Transverse colon (tissue), 4 donors: ENCODE measurements at regions not wholly inside any gene's neighbourhood (a gene's known extent, or its start where the extent isn't known, plus 50 kb on each side); places are given as distances from the start of the nearest gene placed in this dataset.

Experiments
- DNase-seq: peaks from one replicate; pipeline ENCODE4 v3.0.0-alpha.2; 2019
- H3K27ac ChIP-seq, 4 donors: fragments of 200-600 bp; sonication (generic); 2 replicates each; pipeline ENCODE4 v1.5.1; 2016 to 2018; ENCODE audit warnings: inconsistent platforms in 4 of 4
- H3K27me3 ChIP-seq: fragments of 200-600 bp; sonication (generic); 2 replicates; pipeline ENCODE4 v1.5.1; 2017; ENCODE audit warnings: inconsistent platforms
- H3K36me3 ChIP-seq, 4 donors: fragments of 200-600 bp; sonication (generic); 2 replicates each; pipeline ENCODE4 v1.5.1; 2017 to 2019; ENCODE audit warnings: inconsistent platforms in 4 of 4
- H3K4me1 ChIP-seq, 4 donors: fragments of 200-600 bp; sonication (generic); 2 replicates each; pipeline ENCODE4 v1.5.1; 2017 to 2020; ENCODE audit warnings: inconsistent platforms in 4 of 4
- H3K4me3 ChIP-seq, 4 donors: fragments of 200-600 bp; sonication (generic); 1 replicate in 1 of 4; 2 replicates in 3 of 4; pipeline versions ENCODE4 v1.5.1 to v1.6.1; 2017 to 2019; ENCODE audit warnings: inconsistent platforms in 4 of 4
- H3K9me3 ChIP-seq, 2 donors: fragments of 200-600 bp; sonication (generic); 2 replicates each; pipeline ENCODE4 v1.5.1; 2017 to 2019; ENCODE audit warnings: inconsistent platforms in 2 of 2
- EP300 ChIP-seq: sonication (generic); formaldehyde crosslinking; IDR thresholded peaks from one replicate; pipeline ENCODE4 v1.6.1; 2017; ENCODE audit warnings: antibody characterized with exemption, low read depth
- POLR2A ChIP-seq: fragments of 450-650 bp; IDR thresholded peaks from one replicate; pipeline ENCODE4 v1.6.1; 2016; ENCODE audit warnings: antibody characterized with exemption, mild to moderate bottlenecking, moderate library complexity
- POLR2AphosphoS5 ChIP-seq, 3 donors: sonication (generic); formaldehyde crosslinking; IDR thresholded peaks; one replicate each; pipeline ENCODE4 v1.6.1; 2016; ENCODE audit warnings: antibody characterized with exemption in 3 of 3
- WGBS, 2 donors: methylation state at CpG; one replicate each; pipeline ENCODE4 v1.1.5; 2018; ENCODE audit warnings: low coverage in 1 of 2; 5-methylcytosine and 5-hydroxymethylcytosine counted together
- in situ Hi-C, 4 donors: fragments of 200-750 bp; cut with MboI; loops; one replicate each; pipeline versions ENCODE4 v1.15.0 to v1.15.1; 2017; ENCODE audit warnings: low sequenced_read_pairs in 3 of 4, low pct_ligation_motif_present in 1 of 4, low pct_unique_long_range_greater_than_20kb in 1 of 4
- intact Hi-C: fragments of 100-400 bp; cut with DNase I; formaldehyde crosslinking; loops from one replicate; pipeline ENCODE4 v1.15.1; 2023; ENCODE audit warnings: low total_unique reads
- TF ChIP-seq, protein P1 (sequence below), 5 experiments: fragments of 200-600 bp in 3 of 5; fragments of 450-650 bp in 2 of 5; sonication (generic) in 3 of 5; IDR thresholded peaks; 1 replicate in 2 of 5; 2 replicates in 3 of 5; pipeline ENCODE4 v1.5.1; 2016 to 2017; ENCODE audit warnings: antibody characterized with exemption in 5 of 5, inconsistent platforms in 3 of 5, mild to moderate bottlenecking in 2 of 5, moderate library complexity in 1 of 5

DNA sequence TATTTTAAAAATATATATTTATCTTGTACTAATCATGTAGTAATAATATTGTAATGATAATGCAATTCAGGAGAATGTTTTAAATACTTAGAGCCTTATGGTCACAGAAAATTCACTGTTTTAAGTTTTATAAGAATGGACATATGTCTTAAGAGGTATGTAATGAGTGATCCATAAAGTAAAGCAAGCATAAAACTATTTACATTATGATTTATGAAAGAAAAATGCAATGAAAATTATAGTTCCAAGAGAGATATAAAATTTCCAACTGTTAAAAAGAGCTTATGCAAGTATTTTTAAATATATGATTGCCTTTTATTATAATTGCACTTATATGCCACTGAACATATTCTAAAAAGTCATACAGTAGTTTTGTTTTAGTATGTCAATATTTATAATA lies 157.5 kb upstream of the TARS1 start:
- H3K36me3 ChIP-seq: no peaks in the 10 kb centered on the region
- H3K9me3 ChIP-seq: no peaks in the 10 kb centered on the region
- no peak overlapping the region for H3K4me3 ChIP-seq
- TF ChIP-seq POLR2AphosphoS5 (IDR thresholded peaks at IDR 0.05) (no peak), POLR2A (no peak), EP300 (no peak)
- TF ChIP-seq, protein P1, sequence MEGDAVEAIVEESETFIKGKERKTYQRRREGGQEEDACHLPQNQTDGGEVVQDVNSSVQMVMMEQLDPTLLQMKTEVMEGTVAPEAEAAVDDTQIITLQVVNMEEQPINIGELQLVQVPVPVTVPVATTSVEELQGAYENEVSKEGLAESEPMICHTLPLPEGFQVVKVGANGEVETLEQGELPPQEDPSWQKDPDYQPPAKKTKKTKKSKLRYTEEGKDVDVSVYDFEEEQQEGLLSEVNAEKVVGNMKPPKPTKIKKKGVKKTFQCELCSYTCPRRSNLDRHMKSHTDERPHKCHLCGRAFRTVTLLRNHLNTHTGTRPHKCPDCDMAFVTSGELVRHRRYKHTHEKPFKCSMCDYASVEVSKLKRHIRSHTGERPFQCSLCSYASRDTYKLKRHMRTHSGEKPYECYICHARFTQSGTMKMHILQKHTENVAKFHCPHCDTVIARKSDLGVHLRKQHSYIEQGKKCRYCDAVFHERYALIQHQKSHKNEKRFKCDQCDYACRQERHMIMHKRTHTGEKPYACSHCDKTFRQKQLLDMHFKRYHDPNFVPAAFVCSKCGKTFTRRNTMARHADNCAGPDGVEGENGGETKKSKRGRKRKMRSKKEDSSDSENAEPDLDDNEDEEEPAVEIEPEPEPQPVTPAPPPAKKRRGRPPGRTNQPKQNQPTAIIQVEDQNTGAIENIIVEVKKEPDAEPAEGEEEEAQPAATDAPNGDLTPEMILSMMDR (IDR thresholded peaks at IDR 0.05): no peak
- no peaks in the 10 kb centered on the region for H3K27me3 ChIP-seq
- no peak overlapping the region for H3K27ac ChIP-seq
- H3K4me1 ChIP-seq: peaks cover 0 to 11% (median 0%) of the 10 kb centered on the region in 4 donors
- in situ Hi-C loops: no loop called here
- intact Hi-C loops: loop anchor here (10.0 kb wide), 1 partner anchor 568 kb away; the partner anchor contains the start of gene NPR3
- no peak for DNase-seq

DNA sequence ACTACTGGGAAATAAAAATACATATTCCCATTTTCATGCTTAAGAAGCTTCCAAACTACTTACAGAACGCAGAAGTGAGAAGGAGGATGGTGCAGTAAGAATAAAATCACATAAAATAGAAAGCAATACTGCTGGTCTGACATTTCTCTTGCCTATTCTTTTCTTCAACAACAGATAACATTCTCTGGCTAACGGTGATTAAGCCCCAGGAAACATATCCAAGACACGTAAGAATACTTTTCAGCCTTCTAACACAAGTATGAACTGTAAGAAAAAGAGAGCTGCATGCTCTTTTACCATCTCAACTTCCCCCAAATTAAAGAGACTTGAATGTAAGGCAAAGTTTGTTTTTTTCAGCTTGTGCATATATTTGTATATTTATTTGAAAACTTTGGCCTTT lies 156.1 kb upstream of the TARS1 start:
- TF ChIP-seq, protein P1 (IDR thresholded peaks at IDR 0.05): no peak
- TF ChIP-seq POLR2A (no peak), POLR2AphosphoS5 (IDR thresholded peaks at IDR 0.05) (no peak), EP300 (no peak)
- intact Hi-C loops: loop anchor here (10.0 kb wide), 1 partner anchor 570 kb away; the partner anchor contains the start of gene NPR3

DNA sequence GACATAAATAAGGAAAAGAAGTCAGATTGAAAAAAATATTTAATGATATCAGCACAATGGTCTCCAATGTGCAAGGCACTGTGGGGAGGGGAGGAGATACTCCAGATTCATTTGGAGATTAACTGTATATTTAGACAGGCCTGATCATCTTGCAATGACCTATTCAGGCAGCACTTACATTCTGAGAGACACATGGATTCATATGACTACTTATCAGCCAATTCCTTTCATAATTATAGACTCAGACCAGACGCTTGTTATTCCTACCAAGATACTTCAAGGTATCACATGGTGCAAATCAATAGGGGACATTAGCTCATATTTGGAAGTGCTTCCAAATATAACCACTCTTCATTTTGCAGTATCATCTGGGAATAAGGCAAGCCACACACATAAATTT lies 153.5 kb upstream of the TARS1 start:
- in situ Hi-C loops (no loop called here), intact Hi-C loops (loop anchor here (10.0 kb wide), 1 partner anchor 572 kb away; the partner anchor contains the start of gene NPR3)
- TF ChIP-seq EP300 (no peak), POLR2AphosphoS5 (IDR thresholded peaks at IDR 0.05) (no peak), POLR2A (no peak)
- TF ChIP-seq, protein P1 (IDR thresholded peaks at IDR 0.05): no peak
- H3K27me3 ChIP-seq: no peaks in the 10 kb centered on the region
- H3K4me3 ChIP-seq: no peak overlapping the region
- no peak for DNase-seq
- no peaks in the 10 kb centered on the region for H3K9me3 ChIP-seq
- H3K36me3 ChIP-seq: no peaks in the 10 kb centered on the region
- peaks cover 0 to under 1% (median 0%) of the 10 kb centered on the region in 4 donors for H3K4me1 ChIP-seq
- 70 to 76% methylated on average over 1 of the region's 1 CpG for WGBS, 2 donors
- no peak overlapping the region for H3K27ac ChIP-seq

More for the DNA sequence above, 156.1 kb upstream of the TARS1 start:
- peaks cover 0 to 11% (median 0%) of the 10 kb centered on the region in 4 donors for H3K4me1 ChIP-seq
- H3K36me3 ChIP-seq: no peaks in the 10 kb centered on the region
- no peak overlapping the region for H3K4me3 ChIP-seq
- H3K9me3 ChIP-seq: no peaks in the 10 kb centered on the region
- no peak for DNase-seq
- H3K27ac ChIP-seq: no peak overlapping the region
- no peaks in the 10 kb centered on the region for H3K27me3 ChIP-seq
- 76% methylated on average over 3 of the region's 3 CpGs for WGBS, 2 donors
- in situ Hi-C loops: no loop called here

DNA sequence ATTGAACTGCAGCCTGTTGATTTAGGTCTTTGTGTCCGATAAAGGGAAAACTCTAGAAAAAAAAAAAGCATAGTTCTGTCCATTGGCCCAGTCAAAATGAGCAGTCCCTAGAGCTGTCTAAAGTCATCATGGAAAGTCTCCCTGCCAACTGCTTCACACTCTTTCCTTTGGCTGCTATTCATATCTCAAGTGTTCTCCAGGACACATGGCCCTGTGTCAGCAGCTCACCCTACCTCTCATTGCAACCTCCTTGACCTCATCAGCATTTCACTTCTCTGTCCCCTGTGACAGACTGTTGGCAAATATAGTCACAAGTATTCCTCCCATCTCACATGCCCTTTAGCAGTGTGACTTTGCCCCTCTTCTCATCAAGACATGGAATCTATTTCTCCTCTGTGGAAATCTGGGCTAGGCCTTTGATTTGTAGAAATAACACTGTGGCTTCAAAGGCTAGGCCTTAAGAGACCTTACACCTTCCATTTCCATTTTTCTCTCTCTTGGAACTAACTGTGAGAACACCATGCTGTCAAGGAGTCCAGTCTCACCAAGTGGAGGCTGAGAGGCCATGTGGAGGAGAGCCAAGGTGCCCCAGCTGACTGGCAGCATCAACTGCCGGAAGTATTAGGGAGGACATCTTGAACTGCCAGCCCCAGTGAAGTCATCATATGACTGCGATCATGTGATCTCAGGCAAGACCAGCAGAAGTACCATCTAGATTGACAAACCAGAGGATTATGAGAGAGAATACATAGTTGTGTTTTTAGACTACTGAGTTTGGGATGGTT lies 149.4 kb upstream of the TARS1 start:
- in situ Hi-C loops (no loop called here), intact Hi-C loops (no loop called here)
- Histone ChIP-seq H3K4me3 (no peak overlapping the region), H3K4me1 (no peaks in the 10 kb centered on the region), H3K27me3 (no peaks in the 10 kb centered on the region), H3K9me3 (no peaks in the 10 kb centered on the region), H3K36me3 (no peaks in the 10 kb centered on the region), H3K27ac (no peak overlapping the region)
- TF ChIP-seq POLR2A (no peak), POLR2AphosphoS5 (IDR thresholded peaks at IDR 0.05) (no peak), EP300 (no peak)
- TF ChIP-seq, protein P1 (IDR thresholded peaks at IDR 0.05): no peak
- DNase-seq: no peak
- WGBS, 2 donors: 50 to 97% methylated on average over 2 to 3 of the region's 3 CpGs
